22Rv1 (cell line): ENCODE measurements at regions not wholly inside any gene's neighbourhood (a gene's known extent, or its start where the extent isn't known, plus 50 kb on each side); places are given as distances from the start of the nearest gene placed in this dataset.

Source experiments
- ZFX ChIP-seq: fragments of 450-650 bp; IDR thresholded peaks from 2 replicates; pipeline ENCODE4 v1.6.1; 2017; ENCODE audit warnings: antibody characterized with exemption, borderline replicate concordance
- TF ChIP-seq, protein P1 (sequence below): fragments of 450-650 bp; IDR thresholded peaks from 2 replicates; pipeline ENCODE4 v1.5.1; 2017; ENCODE audit warnings: mild to moderate bottlenecking

DNA sequence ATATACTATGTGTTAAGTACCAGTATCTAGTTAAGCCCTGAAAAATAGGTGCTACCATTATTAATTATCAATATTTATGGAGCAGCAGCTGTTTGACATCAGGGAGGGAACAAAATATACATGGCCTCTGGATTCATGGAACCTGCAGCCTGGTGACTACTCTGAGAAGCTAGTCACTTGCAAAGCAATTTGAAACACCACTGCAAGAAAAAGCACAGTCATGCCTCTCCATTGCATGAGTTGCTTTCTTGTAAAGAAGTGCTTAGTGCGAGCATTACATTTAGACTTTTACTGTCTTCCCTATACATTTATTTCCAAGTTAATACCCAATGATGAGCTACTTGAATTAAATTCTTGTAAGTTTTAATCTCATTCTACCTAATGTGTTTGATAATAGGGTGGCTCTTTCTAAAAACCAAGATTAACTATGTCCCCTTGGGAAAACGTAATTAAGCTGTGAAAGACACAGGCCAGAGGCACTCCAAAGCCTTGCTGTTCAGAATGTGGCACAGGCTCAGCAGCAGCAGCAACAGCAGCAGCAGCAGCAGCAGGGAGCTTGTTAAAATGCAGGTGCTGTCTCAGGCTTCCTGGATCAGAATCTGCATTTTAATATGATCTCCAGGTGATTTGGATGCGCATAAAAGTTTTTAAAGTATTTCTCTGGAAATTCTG is 83.6 kb downstream of the PFDN4 start:
- TF ChIP-seq, protein P1, sequence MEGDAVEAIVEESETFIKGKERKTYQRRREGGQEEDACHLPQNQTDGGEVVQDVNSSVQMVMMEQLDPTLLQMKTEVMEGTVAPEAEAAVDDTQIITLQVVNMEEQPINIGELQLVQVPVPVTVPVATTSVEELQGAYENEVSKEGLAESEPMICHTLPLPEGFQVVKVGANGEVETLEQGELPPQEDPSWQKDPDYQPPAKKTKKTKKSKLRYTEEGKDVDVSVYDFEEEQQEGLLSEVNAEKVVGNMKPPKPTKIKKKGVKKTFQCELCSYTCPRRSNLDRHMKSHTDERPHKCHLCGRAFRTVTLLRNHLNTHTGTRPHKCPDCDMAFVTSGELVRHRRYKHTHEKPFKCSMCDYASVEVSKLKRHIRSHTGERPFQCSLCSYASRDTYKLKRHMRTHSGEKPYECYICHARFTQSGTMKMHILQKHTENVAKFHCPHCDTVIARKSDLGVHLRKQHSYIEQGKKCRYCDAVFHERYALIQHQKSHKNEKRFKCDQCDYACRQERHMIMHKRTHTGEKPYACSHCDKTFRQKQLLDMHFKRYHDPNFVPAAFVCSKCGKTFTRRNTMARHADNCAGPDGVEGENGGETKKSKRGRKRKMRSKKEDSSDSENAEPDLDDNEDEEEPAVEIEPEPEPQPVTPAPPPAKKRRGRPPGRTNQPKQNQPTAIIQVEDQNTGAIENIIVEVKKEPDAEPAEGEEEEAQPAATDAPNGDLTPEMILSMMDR = no peak
- TF ChIP-seq ZFX = no peak
